Testis (tissue), 2 donors: ENCODE measurements at regions not wholly inside any gene's neighbourhood (a gene's known extent, or its start where the extent isn't known, plus 50 kb on each side); places are given as distances from the start of the nearest gene placed in this dataset.

ENCODE experiments used
- DNase-seq: peaks from one replicate; pipeline ENCODE4 v3.0.0-alpha.2; 2019
- H3K27ac ChIP-seq, 2 donors: fragments of 200-600 bp; sonication (generic); one replicate each; pipeline ENCODE4 v1.5.1; 2019
- H3K27me3 ChIP-seq: fragments of 200-600 bp; sonication (generic); one replicate; pipeline ENCODE4 v1.5.1; 2019
- H3K36me3 ChIP-seq: fragments of 200-600 bp; sonication (generic); one replicate; pipeline ENCODE4 v1.5.1; 2017; ENCODE audit warnings: low read depth; ENCODE audit errors: missing control alignments
- H3K4me1 ChIP-seq: fragments of 200-600 bp; sonication (generic); one replicate; pipeline ENCODE4 v1.5.1; 2019
- H3K4me3 ChIP-seq, 2 donors: fragments of 200-600 bp; sonication (generic); one replicate each; pipeline ENCODE4 v1.5.1; 2017 to 2019
- H3K9me3 ChIP-seq: fragments of 200-600 bp; sonication (generic); one replicate; pipeline ENCODE4 v1.5.1; 2017
- CTCF ChIP-seq, 3 experiments: fragments of 450-650 bp in 2 of 3; fragments of 200-600 bp in 1 of 3; sonication (generic) in 1 of 3; IDR thresholded peaks; one replicate each; pipeline ENCODE4 v1.5.1; 2016 to 2019; ENCODE audit warnings: antibody characterized with exemption in 3 of 3, mild to moderate bottlenecking in 2 of 3, moderate library complexity in 1 of 3
- POLR2A ChIP-seq: fragments of 450-650 bp; IDR thresholded peaks from one replicate; pipeline ENCODE4 v1.6.1; 2017; ENCODE audit warnings: antibody characterized with exemption, mild to moderate bottlenecking, moderate library complexity
- WGBS, 2 donors: methylation state at CpG; one replicate each; pipeline ENCODE4 v1.1.5; 2018; 5-methylcytosine and 5-hydroxymethylcytosine counted together
- intact Hi-C: fragments of 100-400 bp; cut with DNase I; formaldehyde crosslinking; loops from one replicate; pipeline ENCODE4 v1.15.1; 2023; ENCODE audit warnings: low total_unique reads

DNA sequence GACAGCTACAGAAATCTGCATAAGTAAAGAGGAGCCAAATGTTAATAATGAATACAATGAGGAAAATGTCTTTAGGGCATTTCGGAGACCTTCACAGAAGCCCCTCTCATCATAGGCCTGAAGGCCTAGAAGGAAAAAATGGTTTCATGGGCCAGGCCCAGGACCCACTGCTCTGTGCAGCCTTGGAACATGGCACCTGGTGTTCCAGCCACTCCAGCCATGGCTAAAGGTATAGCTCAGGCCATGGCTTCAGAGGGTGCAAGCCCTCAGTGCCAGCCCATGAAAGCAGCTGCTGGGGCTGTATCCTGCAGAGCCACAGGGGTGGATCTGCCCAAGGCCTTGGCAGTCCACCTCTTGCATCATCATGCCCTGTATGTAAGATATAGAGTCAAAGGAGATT lies 261.1 kb downstream of the SNCA start:
- no peak overlapping the region for H3K4me3 ChIP-seq
- no peaks in the 10 kb centered on the region for H3K4me1 ChIP-seq
- 93% methylated on average over 1 of the region's 1 CpG for WGBS, 2 donors
- no peaks in the 10 kb centered on the region for H3K9me3 ChIP-seq
- TF ChIP-seq POLR2A (no peak), CTCF (IDR thresholded peaks at IDR 0.05) (no peak)
- no peak for DNase-seq
- H3K36me3 ChIP-seq = no peaks in the 10 kb centered on the region
- intact Hi-C loops = no loop called here
- no peak overlapping the region for H3K27ac ChIP-seq
- no peaks in the 10 kb centered on the region for H3K27me3 ChIP-seq

DNA sequence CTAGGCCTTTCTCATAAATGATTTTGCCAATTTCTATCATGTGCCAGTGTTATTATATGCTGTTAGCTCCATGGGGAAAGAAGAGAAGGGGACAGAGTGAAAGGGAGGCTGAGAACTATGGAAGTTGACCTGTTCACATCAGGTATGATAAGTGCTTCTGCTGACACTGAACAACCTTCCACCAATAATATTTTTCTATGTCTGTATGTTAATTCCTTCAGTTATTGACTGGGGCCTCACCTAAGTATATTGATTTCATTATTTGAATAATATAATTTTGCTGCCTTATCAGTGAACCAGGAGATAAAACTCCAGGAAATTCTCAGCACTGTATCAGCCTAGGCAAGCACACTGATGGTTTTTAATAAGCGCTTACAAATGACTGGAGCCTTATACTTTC lies 262.8 kb downstream of the SNCA start:
- DNase-seq = no peak
- no peak overlapping the region for H3K4me3 ChIP-seq
- 89 to 100% methylated on average over 1 of the region's 1 CpG for WGBS, 2 donors
- H3K27me3 ChIP-seq = no peaks in the 10 kb centered on the region
- no peaks in the 10 kb centered on the region for H3K4me1 ChIP-seq
- H3K36me3 ChIP-seq = no peaks in the 10 kb centered on the region
- intact Hi-C loops = no loop called here
- TF ChIP-seq CTCF (IDR thresholded peaks at IDR 0.05) = no peak
- TF ChIP-seq POLR2A = no peak
- no peak overlapping the region for H3K27ac ChIP-seq
- H3K9me3 ChIP-seq = no peaks in the 10 kb centered on the region

DNA sequence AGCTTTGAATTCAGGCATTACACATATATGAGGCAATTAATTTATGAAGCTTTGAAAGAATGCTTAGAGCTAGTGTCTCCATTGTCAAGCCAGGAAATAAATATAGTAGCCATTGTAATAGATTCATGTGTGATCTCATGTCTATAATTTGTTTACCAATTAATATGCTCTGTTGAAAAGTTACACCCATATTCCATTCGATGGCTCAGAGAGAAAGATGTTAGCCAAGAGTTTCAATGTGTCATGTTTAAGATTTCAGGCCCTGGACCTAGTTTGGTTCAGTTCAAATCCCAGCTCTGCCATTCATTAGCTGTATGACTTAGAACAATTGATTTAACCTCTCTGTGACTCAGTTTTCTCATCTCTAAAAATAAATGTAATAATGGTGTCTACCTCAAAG lies 263.3 kb downstream of the SNCA start:
- no peak for DNase-seq
- WGBS, 2 donors = 82 to 83% methylated on average over 1 of the region's 1 CpG
- Histone ChIP-seq H3K36me3 (no peaks in the 10 kb centered on the region), H3K27ac (no peak overlapping the region), H3K9me3 (no peaks in the 10 kb centered on the region), H3K4me1 (no peaks in the 10 kb centered on the region), H3K4me3 (no peak overlapping the region), H3K27me3 (no peaks in the 10 kb centered on the region)
- intact Hi-C loops = no loop called here
- TF ChIP-seq CTCF (IDR thresholded peaks at IDR 0.05) = no peak
- no peak for TF ChIP-seq POLR2A

GRCh38 chr4:89572224-89572858 lies 264.6 kb downstream of the SNCA start:
- Histone ChIP-seq H3K27ac (no peak overlapping the region), H3K27me3 (no peaks in the 10 kb centered on the region), H3K4me1 (no peaks in the 10 kb centered on the region), H3K4me3 (no peak overlapping the region), H3K9me3 (no peaks in the 10 kb centered on the region), H3K36me3 (no peaks in the 10 kb centered on the region)
- TF ChIP-seq CTCF (IDR thresholded peaks at IDR 0.05) = no peak
- TF ChIP-seq POLR2A = no peak
- intact Hi-C loops = no loop called here
- no peak for DNase-seq
- WGBS, 2 donors = 46 to 56% methylated on average over 2 of the region's 2 CpGs

- WGBS, 2 donors = 64 to 73% methylated on average over 1 of the region's 1 CpG
Measured at GRCh38 chr4:89570931-89571330, 263.3 kb upstream of the GPRIN3 start.

More at GRCh38 chr4:89570931-89571330, 263.3 kb upstream of the GPRIN3 start:
- intact Hi-C loops = no loop called here
- TF ChIP-seq CTCF (IDR thresholded peaks at IDR 0.05) (no peak), POLR2A (no peak)
- Histone ChIP-seq H3K4me3 (no peak overlapping the region), H3K27me3 (no peaks in the 10 kb centered on the region), H3K36me3 (no peaks in the 10 kb centered on the region), H3K4me1 (no peaks in the 10 kb centered on the region), H3K27ac (no peak overlapping the region), H3K9me3 (no peaks in the 10 kb centered on the region)
- no peak for DNase-seq
